OCI-LY1 (cell line): ENCODE measurements at regions not wholly inside any gene's neighbourhood (a gene's known extent, or its start where the extent isn't known, plus 50 kb on each side); places are given as distances from the start of the nearest gene placed in this dataset.

ENCODE experiments used
- H2AFZ ChIP-seq: fragments of 200-600 bp; sonication (generic), shearing (Covaris generic); 2 replicates; pipeline ENCODE4 v1.6.0; 2014; ENCODE audit warnings: antibody characterized with exemption, mild to moderate bottlenecking, low read length
- H3F3A ChIP-seq: fragments of 200-600 bp; sonication (generic), shearing (Covaris generic); 2 replicates; pipeline ENCODE4 v1.6.0; 2014; ENCODE audit warnings: mild to moderate bottlenecking, antibody characterized with exemption, low read length, moderate library complexity; ENCODE audit not compliant: insufficient read depth
- H3K27ac ChIP-seq: fragments of 200-600 bp; sonication (generic); 2 replicates; pipeline ENCODE4 v1.5.1; 2014; ENCODE audit warnings: low read length, mixed run types, mild to moderate bottlenecking, low read depth; ENCODE audit not compliant: poor library complexity, severe bottlenecking
- H3K27me3 ChIP-seq: fragments of 200-600 bp; sonication (generic); 2 replicates; pipeline ENCODE4 v1.6.0; 2014; ENCODE audit warnings: antibody characterized with exemption, mild to moderate bottlenecking, low read length, moderate library complexity; ENCODE audit not compliant: insufficient read depth
- H3K36me3 ChIP-seq: fragments of 200-600 bp; sonication (generic); 2 replicates; pipeline ENCODE4 v1.6.1; 2014; ENCODE audit warnings: mild to moderate bottlenecking, antibody characterized with exemption, low read length, moderate library complexity, mixed read lengths; ENCODE audit not compliant: insufficient read depth
- H3K4me1 ChIP-seq: fragments of 200-600 bp; sonication (generic); 2 replicates; pipeline ENCODE4 v1.5.1; 2014; ENCODE audit warnings: mild to moderate bottlenecking, low read length, moderate library complexity; ENCODE audit not compliant: insufficient read depth, severe bottlenecking
- H3K4me2 ChIP-seq: fragments of 200-600 bp; sonication (generic), shearing (Covaris generic); 2 replicates; pipeline ENCODE4 v1.6.1; 2014; ENCODE audit warnings: low read length
- H3K4me3 ChIP-seq: fragments of 200-600 bp; sonication (generic); 2 replicates; pipeline ENCODE4 v1.5.1; 2014; ENCODE audit warnings: low read length, low read depth, mild to moderate bottlenecking, mixed read lengths; ENCODE audit not compliant: poor library complexity, severe bottlenecking
- H3K79me2 ChIP-seq: fragments of 200-600 bp; shearing (Covaris generic); 2 replicates; pipeline ENCODE4 v1.6.1; 2016; ENCODE audit warnings: mixed run types, low read length, mixed read lengths; ENCODE audit not compliant: insufficient read depth
- H3K9ac ChIP-seq: fragments of 200-600 bp; sonication (generic), shearing (Covaris generic); 2 replicates; pipeline ENCODE4 v1.6.1; 2014; ENCODE audit warnings: mild to moderate bottlenecking, low read length, mixed read lengths
- H3K9me2 ChIP-seq: fragments of 200-600 bp; sonication (generic), shearing (Covaris generic); 2 replicates; pipeline ENCODE4 v1.6.1; 2014; ENCODE audit warnings: low read depth, mild to moderate bottlenecking, low read length, mixed read lengths
- H3K9me3 ChIP-seq: fragments of 200-600 bp; shearing (Covaris generic); 2 replicates; pipeline ENCODE4 v1.6.1; 2014; ENCODE audit warnings: low read length, mixed read lengths
- H4K20me1 ChIP-seq: fragments of 200-600 bp; sonication (generic), shearing (Covaris generic); 2 replicates; pipeline ENCODE4 v1.6.0; 2016; ENCODE audit warnings: mild to moderate bottlenecking, low read length; ENCODE audit not compliant: insufficient read depth
- EZH2 ChIP-seq: fragments of 200-600 bp; sonication (generic), shearing (Covaris generic); IDR thresholded peaks from 2 replicates; pipeline ENCODE4 v1.8.0; 2017; ENCODE audit warnings: borderline replicate concordance, mixed run types, mild to moderate bottlenecking, antibody characterized with exemption, low read length, moderate library complexity, mixed read lengths
- TF ChIP-seq, protein P1 (sequence below): fragments of 200-600 bp; sonication (generic), shearing (Covaris generic); IDR thresholded peaks from 2 replicates; pipeline ENCODE4 v1.5.1; 2017; ENCODE audit warnings: mild to moderate bottlenecking, antibody characterized with exemption, low read length, moderate library complexity, mixed read lengths

DNA sequence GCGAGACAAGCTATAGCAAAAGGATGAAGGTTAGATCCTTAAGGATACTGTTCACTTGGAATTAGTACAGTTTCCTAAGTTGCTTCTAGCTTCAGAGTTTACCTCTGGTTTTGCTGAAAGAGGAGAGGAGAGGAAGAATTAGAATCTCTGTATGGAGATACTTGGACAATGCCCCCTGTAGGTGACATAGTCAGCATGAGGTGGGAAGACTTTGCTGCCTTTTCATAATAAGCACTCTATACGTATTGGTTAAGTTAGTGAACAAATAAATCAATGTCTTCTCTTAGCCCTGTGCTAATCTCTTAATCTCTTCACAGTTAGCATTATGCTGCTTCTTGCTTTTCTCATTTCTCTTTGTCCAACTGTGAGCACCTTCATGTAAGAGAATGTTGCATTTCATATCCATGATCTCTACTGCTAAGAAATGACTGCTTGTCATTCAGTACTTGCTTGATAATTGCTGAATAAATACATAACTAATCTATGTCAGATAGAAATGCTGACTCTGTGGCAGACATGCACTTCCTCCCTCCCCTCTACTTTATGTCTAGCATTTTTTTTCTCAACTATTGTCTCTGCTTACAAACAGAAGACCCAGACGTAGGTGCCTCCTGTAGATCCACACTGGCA lies 527.2 kb downstream of the GBA3 start:
- H3K9me2 ChIP-seq = no peaks in the 10 kb centered on the region
- no peak overlapping the region for H3K27ac ChIP-seq
- no peaks in the 10 kb centered on the region for H3K79me2 ChIP-seq
- TF ChIP-seq, protein P1, sequence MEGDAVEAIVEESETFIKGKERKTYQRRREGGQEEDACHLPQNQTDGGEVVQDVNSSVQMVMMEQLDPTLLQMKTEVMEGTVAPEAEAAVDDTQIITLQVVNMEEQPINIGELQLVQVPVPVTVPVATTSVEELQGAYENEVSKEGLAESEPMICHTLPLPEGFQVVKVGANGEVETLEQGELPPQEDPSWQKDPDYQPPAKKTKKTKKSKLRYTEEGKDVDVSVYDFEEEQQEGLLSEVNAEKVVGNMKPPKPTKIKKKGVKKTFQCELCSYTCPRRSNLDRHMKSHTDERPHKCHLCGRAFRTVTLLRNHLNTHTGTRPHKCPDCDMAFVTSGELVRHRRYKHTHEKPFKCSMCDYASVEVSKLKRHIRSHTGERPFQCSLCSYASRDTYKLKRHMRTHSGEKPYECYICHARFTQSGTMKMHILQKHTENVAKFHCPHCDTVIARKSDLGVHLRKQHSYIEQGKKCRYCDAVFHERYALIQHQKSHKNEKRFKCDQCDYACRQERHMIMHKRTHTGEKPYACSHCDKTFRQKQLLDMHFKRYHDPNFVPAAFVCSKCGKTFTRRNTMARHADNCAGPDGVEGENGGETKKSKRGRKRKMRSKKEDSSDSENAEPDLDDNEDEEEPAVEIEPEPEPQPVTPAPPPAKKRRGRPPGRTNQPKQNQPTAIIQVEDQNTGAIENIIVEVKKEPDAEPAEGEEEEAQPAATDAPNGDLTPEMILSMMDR = no peak
- no peak for TF ChIP-seq EZH2
- H3K4me1 ChIP-seq = no peaks in the 10 kb centered on the region
- H3K36me3 ChIP-seq = no peaks in the 10 kb centered on the region
- H3K4me3 ChIP-seq = no peak overlapping the region
- no peak overlapping the region for H3K9ac ChIP-seq
- H4K20me1 ChIP-seq = no peaks in the 10 kb centered on the region
- no peaks in the 10 kb centered on the region for H3K9me3 ChIP-seq
- no peaks in the 10 kb centered on the region for H3F3A ChIP-seq
- no peaks in the 10 kb centered on the region for H3K27me3 ChIP-seq
- H2AFZ ChIP-seq = no peak overlapping the region
- H3K4me2 ChIP-seq = no peak overlapping the region

DNA sequence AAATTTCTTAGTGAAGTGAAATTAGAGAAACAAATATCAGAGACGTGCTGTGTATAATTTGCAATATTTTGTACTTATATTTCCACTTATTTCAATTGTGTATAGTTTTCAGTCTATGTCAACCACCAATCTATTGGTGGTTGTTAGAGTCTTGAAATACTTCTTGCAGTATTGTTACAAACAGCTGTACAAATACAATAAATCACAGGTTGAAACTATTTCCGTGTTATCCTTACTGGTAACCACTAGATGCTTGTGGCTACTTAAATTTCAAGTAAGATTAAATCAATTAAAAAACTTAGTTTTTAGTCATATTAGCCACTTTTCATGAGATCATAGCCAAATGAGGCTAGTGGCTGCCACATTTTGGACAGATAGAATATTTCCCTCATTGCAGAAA lies 520.5 kb downstream of the GBA3 start:
- TF ChIP-seq, protein P1 = no peak
- TF ChIP-seq EZH2 = no peak
- Histone ChIP-seq H3K9ac (no peak overlapping the region), H3K4me2 (no peak overlapping the region), H3F3A (no peaks in the 10 kb centered on the region), H3K36me3 (no peaks in the 10 kb centered on the region), H3K9me3 (no peaks in the 10 kb centered on the region), H3K27me3 (no peaks in the 10 kb centered on the region), H3K9me2 (no peaks in the 10 kb centered on the region), H3K4me3 (no peak overlapping the region), H3K4me1 (no peaks in the 10 kb centered on the region), H4K20me1 (no peaks in the 10 kb centered on the region), H3K79me2 (no peaks in the 10 kb centered on the region), H3K27ac (no peak overlapping the region), H2AFZ (no peak overlapping the region)

DNA sequence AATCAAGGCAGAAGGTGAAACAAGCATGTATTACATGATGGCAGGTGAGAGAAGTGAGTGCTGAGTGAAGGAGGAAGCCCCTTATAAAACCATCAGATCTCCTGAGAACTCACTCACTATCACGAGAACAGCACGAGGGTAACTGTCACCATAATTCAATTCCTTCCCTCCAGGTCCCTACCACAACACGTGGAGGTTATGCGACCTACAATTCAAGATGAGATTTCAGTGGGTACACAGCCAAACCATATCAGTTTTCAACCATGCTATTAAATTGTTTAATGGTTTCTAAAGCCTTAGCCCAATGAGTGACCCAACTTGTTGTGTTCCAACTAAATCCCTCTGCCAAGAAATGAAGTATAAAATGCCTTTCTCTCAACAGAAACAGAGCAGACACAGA lies 519.8 kb downstream of the GBA3 start:
- H3K36me3 ChIP-seq = no peaks in the 10 kb centered on the region
- H3K9me3 ChIP-seq = no peaks in the 10 kb centered on the region
- H3K79me2 ChIP-seq = no peaks in the 10 kb centered on the region
- no peaks in the 10 kb centered on the region for H4K20me1 ChIP-seq
- H3K9me2 ChIP-seq = no peaks in the 10 kb centered on the region
- H3K27ac ChIP-seq = no peak overlapping the region
- H3K4me2 ChIP-seq = no peak overlapping the region
- TF ChIP-seq, protein P1 = no peak
- no peak overlapping the region for H3K4me3 ChIP-seq
- H3K27me3 ChIP-seq = no peaks in the 10 kb centered on the region
- no peak overlapping the region for H2AFZ ChIP-seq
- H3K4me1 ChIP-seq = no peaks in the 10 kb centered on the region
- no peaks in the 10 kb centered on the region for H3F3A ChIP-seq
- no peak overlapping the region for H3K9ac ChIP-seq
